Epithelial cell of proximal tubule (primary cell): ENCODE measurements at regions not wholly inside any gene's neighbourhood (a gene's known extent, or its start where the extent isn't known, plus 50 kb on each side); places are given as distances from the start of the nearest gene placed in this dataset.

Source experiments
- DNase-seq: peaks from one replicate; pipeline ENCODE4 v3.0.0-alpha.2; 2011; ENCODE audit warnings: low read depth
- H3K4me3 ChIP-seq: 2 replicates; pipeline ENCODE4 v1.5.1; 2011; ENCODE audit warnings: low read depth, mild to moderate bottlenecking, low read length
- TF ChIP-seq, protein P1 (sequence below): conservative IDR thresholded peaks from 2 replicates; pipeline ENCODE4 v1.5.1; 2012; ENCODE audit warnings: low read depth, mild to moderate bottlenecking, low read length

DNA sequence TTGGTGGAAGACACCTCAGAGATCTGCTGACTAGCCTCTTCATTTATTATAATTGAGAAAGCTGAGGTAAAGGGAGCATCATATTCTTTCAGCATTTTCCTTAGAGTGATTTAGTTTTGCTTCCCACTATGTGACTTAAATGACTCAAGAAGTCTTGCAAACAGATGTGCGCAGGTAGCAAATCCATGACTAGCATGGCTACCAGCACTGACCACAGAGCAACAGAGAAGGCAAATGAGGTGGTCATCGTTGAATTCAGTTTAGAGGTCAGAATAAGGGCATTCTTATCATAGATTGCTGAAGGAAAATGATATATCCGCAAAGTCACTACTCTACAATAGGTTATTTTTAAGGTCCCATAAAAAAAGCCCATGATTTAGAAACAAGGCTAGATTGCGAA, 162.2 kb downstream of the PIK3R1 start:
- H3K4me3 ChIP-seq = no peak overlapping the region
- TF ChIP-seq, protein P1, sequence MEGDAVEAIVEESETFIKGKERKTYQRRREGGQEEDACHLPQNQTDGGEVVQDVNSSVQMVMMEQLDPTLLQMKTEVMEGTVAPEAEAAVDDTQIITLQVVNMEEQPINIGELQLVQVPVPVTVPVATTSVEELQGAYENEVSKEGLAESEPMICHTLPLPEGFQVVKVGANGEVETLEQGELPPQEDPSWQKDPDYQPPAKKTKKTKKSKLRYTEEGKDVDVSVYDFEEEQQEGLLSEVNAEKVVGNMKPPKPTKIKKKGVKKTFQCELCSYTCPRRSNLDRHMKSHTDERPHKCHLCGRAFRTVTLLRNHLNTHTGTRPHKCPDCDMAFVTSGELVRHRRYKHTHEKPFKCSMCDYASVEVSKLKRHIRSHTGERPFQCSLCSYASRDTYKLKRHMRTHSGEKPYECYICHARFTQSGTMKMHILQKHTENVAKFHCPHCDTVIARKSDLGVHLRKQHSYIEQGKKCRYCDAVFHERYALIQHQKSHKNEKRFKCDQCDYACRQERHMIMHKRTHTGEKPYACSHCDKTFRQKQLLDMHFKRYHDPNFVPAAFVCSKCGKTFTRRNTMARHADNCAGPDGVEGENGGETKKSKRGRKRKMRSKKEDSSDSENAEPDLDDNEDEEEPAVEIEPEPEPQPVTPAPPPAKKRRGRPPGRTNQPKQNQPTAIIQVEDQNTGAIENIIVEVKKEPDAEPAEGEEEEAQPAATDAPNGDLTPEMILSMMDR = no peak
- no peak for DNase-seq

DNA sequence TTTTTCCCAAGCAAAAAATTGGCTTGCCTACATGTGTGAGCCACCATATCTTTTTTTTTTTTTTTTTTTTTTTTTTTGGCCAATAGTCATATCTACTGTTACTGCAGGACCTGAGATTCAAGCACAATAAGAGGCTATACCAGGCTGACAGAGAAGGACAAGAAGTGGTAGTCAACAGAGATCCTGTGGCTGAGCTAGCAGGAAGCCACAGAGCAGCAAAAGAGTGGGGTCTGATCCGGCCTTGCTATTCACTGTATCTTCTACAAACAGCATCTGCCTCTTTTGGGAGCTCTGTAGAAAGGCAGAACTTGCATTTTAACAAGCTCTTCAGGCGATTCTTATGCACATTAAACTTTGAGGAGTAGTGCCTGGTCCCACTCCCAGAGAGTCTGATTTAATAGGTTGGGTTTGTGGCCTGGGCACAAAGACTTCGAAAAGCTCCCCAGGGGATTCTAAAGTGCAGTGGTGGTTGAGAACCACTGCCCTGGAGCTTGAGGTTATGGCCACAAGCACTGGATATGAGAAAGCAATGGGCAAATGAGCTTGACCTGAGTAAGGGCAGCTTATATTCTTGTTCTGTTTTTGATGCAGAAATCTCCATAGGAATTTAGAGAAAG, 162.8 kb downstream of the PIK3R1 start:
- H3K4me3 ChIP-seq = no peak overlapping the region
- DNase-seq = no peak
- TF ChIP-seq, protein P1 = no peak

DNA sequence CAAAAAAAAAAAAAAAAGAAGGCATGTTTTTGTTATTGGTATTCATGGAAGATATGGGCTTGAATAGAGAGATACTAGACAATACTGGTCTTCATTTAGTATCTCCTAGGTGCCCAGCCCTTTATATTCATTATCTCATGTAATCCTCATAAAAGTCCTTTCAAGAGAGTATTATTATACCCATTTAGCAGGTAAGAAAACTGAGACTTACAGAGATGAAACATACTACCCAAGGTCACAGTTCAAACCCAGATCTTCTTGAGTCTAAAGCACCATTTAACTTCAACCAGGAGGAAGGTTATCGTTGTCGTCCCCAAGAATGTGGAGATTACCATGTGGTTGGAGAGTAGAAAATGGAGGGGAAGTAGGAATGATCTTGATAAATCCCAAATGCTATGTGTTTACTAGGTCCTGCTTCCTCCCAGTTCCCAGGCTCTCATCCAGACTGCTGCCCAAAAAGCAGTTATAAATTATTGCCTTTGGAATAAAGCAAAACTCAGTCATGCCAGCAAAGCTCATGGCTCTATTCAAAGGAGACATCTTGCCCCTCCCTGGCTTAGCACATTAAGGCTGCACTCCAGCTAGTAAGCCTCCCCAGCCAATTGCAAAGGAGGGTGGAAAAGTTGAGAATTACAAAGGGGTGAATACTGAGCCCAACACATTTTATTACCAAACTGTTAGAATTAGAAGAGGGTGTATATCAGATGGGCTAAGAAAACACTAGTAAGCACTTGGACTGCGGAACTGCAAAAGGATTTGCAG, 163.9 kb downstream of the PIK3R1 start:
- DNase-seq = no peak
- TF ChIP-seq, protein P1 = no peak
- no peak overlapping the region for H3K4me3 ChIP-seq

DNA sequence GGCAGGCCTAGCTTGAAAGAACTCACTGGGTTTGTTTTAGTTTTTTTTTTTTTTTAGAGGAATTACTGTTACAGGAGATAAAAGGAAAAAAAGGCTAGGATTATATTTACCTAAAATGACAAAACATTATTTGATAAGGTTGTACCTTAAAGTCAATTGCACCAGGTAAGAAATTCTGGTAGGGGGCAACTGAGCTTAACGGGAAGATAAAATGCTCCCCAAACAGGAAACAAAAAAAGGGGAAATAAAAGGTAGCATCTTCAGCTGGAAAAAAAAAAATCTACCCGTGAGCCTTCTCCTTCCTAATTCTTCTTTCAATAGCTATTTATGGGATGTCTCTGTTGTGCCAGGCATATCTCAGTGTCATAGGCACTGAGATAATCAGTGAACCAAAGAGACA, 164.5 kb downstream of the PIK3R1 start:
- TF ChIP-seq, protein P1 = no peak
- H3K4me3 ChIP-seq = no peak overlapping the region
- no peak for DNase-seq

DNA sequence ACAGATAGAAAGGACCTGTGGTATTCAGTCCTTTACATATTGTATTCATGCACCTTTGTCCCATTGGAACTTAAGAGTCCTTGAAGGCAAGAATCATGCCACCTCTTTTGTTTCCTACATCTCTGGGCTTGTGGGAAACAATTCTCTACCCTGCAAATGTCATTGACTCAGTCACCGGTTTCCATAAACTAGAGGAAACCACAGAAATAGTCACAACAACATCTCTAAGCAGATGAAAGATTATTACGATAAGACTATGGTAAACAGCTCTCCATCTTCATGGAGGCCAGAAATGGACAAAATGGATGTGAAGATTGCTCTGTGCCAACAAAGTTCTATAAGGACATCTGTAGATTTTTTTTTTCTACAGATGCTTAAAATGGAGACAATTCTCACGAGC, 165.5 kb downstream of the PIK3R1 start:
- TF ChIP-seq, protein P1 = no peak
- H3K4me3 ChIP-seq = no peak overlapping the region
- no peak for DNase-seq

DNA sequence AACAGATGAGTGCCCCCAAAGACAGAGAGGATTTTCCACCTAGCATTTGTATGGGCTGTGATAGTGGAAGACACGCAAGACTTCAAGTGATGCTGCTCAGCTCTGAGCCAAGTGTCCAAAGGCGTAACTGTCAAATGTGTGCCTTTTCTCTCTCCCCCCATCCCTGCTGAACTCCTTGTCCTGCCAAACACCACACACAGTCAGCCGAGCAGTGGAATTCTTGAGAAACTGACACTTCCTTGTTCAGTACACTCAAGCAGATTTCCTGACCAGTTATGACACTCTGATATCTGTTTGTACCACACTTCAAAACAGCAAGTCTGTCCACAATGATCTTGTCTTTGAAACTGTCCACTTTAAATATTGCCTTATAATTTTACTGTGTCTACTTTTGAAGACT, 166.4 kb downstream of the PIK3R1 start:
- DNase-seq = no peak
- no peak overlapping the region for H3K4me3 ChIP-seq
- TF ChIP-seq, protein P1 = no peak

DNA sequence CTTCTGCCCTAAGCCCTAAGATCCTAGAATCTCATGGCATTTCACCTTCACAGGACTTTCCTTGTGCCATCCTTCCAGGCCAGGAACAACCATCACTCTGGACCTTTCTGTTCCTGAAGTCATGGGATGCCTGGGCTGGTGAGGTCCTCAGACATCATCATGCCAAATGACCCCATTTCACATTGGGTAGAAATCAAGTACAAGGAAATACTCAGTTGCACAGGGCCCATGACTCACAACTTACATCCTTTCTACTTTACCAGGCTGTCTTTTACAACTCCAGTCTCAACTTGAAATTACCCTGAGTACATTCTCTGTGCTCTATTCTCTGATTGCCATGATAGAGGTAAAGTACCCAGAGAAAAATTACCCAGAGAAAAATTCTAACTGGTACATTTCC, 167.1 kb downstream of the PIK3R1 start:
- DNase-seq = peak; percentile 22
- TF ChIP-seq, protein P1 = no peak
- no peak overlapping the region for H3K4me3 ChIP-seq
